ENCODE measurements at regions not wholly inside any gene's neighbourhood (a gene's known extent, or its start where the extent isn't known, plus 50 kb on each side); places are given as distances from the start of the nearest gene placed in this dataset.

DNA sequence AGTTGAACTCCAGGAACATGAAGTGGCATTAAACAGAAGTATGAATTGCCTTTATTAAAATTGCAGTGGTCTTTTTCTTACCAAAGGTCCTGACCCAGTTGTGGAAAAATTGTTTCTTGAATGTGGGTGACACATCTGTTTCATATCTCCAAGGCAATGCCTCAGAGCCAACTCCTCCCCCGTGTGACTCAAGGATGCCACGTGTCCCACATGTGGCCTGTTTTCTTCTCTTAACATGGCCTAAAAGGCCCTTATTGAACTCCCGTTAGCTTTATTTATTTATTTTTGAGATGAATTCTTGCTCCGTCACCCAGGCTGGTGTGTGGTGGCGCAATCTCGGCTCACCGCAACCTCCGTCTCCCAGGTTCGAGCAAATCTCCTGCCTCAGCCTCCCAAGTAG, 128.4 kb upstream of the ESR1 start (continued):
- TF ChIP-seq, protein P1, sequence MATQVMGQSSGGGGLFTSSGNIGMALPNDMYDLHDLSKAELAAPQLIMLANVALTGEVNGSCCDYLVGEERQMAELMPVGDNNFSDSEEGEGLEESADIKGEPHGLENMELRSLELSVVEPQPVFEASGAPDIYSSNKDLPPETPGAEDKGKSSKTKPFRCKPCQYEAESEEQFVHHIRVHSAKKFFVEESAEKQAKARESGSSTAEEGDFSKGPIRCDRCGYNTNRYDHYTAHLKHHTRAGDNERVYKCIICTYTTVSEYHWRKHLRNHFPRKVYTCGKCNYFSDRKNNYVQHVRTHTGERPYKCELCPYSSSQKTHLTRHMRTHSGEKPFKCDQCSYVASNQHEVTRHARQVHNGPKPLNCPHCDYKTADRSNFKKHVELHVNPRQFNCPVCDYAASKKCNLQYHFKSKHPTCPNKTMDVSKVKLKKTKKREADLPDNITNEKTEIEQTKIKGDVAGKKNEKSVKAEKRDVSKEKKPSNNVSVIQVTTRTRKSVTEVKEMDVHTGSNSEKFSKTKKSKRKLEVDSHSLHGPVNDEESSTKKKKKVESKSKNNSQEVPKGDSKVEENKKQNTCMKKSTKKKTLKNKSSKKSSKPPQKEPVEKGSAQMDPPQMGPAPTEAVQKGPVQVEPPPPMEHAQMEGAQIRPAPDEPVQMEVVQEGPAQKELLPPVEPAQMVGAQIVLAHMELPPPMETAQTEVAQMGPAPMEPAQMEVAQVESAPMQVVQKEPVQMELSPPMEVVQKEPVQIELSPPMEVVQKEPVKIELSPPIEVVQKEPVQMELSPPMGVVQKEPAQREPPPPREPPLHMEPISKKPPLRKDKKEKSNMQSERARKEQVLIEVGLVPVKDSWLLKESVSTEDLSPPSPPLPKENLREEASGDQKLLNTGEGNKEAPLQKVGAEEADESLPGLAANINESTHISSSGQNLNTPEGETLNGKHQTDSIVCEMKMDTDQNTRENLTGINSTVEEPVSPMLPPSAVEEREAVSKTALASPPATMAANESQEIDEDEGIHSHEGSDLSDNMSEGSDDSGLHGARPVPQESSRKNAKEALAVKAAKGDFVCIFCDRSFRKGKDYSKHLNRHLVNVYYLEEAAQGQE (IDR thresholded peaks at IDR 0.05; ENCODE audit: low read depth, low read length), result no peak

DNA sequence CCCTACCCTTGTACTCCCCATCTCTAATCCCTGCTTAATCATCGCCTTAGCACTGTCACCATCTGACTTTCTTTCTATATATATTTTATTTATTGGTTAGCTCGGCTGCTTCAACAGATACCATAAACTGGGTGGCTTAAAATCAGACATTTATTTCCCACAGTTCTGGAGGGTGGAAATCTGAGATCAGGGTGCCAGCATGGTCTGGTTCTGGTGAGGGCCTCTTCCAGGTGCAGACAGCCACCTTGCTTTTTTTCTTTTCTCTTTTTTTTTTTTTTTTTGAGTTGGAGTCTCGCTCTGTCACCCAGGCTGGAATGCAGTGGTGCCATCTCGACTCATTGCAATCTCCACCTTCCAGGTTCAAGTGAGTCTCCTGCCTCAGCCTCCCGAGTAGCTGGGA, 127.5 kb upstream of the ESR1 start:
- no peaks in the 10 kb centered on the region for H3K9me3 ChIP-seq
- no peaks in the 10 kb centered on the region for H3K79me2 ChIP-seq (ENCODE audit: insufficient read depth)
- H3K36me3 ChIP-seq (replicated peaks in 1 of 2; ENCODE audit: control insufficient read depth in 1 of 2, insufficient read depth in 2 of 2, low read length in 1 of 2), result no peaks in the 10 kb centered on the region
- no peak for DNase-seq
- H3K4me2 ChIP-seq, result no peak overlapping the region
- ChIA-PET CTCF (no interaction called here), POLR2A (no interaction called here)
- H3K9me2 ChIP-seq, result no peaks in the 10 kb centered on the region
- no peak overlapping the region for H3K27ac ChIP-seq (ENCODE audit: low read depth in 2 of 2, low read length in 1 of 2)
- TF ChIP-seq MXI1 (IDR thresholded peaks at IDR 0.05; ENCODE audit: low read depth, low read length) (no peak), FOXM1 (IDR thresholded peaks at IDR 0.05; ENCODE audit: low read depth) (no peak), TAF1 (IDR thresholded peaks at IDR 0.05; ENCODE audit: borderline replicate concordance, low read depth, low read length) (no peak), RXRA (IDR thresholded peaks at IDR 0.05; ENCODE audit: borderline replicate concordance, low read depth) (no peak)
- TF ChIP-seq, protein P2, sequence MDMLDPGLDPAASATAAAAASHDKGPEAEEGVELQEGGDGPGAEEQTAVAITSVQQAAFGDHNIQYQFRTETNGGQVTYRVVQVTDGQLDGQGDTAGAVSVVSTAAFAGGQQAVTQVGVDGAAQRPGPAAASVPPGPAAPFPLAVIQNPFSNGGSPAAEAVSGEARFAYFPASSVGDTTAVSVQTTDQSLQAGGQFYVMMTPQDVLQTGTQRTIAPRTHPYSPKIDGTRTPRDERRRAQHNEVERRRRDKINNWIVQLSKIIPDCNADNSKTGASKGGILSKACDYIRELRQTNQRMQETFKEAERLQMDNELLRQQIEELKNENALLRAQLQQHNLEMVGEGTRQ (IDR thresholded peaks at IDR 0.05; ENCODE audit: borderline replicate concordance, low read depth, low read length), result no peak
- TF ChIP-seq, protein P3, sequence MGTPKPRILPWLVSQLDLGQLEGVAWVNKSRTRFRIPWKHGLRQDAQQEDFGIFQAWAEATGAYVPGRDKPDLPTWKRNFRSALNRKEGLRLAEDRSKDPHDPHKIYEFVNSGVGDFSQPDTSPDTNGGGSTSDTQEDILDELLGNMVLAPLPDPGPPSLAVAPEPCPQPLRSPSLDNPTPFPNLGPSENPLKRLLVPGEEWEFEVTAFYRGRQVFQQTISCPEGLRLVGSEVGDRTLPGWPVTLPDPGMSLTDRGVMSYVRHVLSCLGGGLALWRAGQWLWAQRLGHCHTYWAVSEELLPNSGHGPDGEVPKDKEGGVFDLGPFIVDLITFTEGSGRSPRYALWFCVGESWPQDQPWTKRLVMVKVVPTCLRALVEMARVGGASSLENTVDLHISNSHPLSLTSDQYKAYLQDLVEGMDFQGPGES (IDR thresholded peaks at IDR 0.05; ENCODE audit: low read depth, low read length), result no peak
- H3K4me1 ChIP-seq (ENCODE audit: control insufficient read depth in 1 of 2, insufficient read depth in 2 of 2, low read depth in 1 of 2, low read length in 1 of 2), result no peaks in the 10 kb centered on the region
- no peak overlapping the region for H3K9ac ChIP-seq
- H3K27me3 ChIP-seq (ENCODE audit: insufficient read depth), result no peaks in the 10 kb centered on the region; the same call in 1 of the 2 replicates
- 41% methylated on average over 5 of the region's 5 CpGs for WGBS (ENCODE audit: low lambda C conversion rate)
- H2AFZ ChIP-seq (ENCODE audit: low read depth), result no peak overlapping the region
- H3K4me3 ChIP-seq (ENCODE audit: low read depth in 2 of 2, low read length in 1 of 2), result no peak overlapping the region
- no peaks in the 10 kb centered on the region for H3F3A ChIP-seq (replicated peaks; ENCODE audit: insufficient read depth)
- H4K20me1 ChIP-seq (ENCODE audit: insufficient read depth), result no peaks in the 10 kb centered on the region

DNA sequence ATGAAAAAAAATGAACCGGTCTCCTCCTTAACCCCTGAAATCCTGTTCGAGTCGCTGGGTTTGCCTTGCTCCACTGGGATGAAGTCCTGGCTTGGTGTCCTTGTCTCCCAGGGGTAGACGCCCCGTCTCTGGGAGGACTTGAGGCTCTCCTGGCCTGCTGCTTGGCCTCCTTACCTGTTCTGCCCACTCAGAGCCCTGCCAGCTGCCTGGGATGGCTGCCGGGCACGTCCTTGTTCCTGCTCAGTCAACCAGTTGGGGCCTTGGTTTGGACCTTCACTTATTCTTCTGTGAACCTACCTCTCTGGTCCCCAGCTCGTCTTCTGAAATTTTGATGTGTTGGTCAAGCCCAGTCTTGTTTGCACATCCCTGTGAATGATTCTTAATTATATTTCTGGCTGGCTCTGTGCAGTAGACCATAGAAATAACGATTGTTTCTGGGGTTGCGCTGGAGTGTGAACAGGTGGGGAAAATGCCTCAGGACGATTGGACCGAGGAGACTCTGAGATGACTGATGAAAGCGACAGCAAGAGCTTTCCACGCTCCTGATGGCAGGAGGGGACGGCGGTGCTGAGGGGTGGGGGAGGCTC, 126.5 kb upstream of the ESR1 start:
- H3K9ac ChIP-seq, result no peak overlapping the region
- H3K36me3 ChIP-seq (replicated peaks in 1 of 2; ENCODE audit: control insufficient read depth in 1 of 2, insufficient read depth in 2 of 2, low read length in 1 of 2), result no peaks in the 10 kb centered on the region
- ChIA-PET CTCF (no interaction called here), POLR2A (no interaction called here)
- DNase-seq, result no peak
- WGBS (ENCODE audit: low lambda C conversion rate), result 55% methylated on average over 13 of the region's 16 CpGs
- H3F3A ChIP-seq (replicated peaks; ENCODE audit: insufficient read depth), result no peaks in the 10 kb centered on the region
- no peak overlapping the region for H3K4me3 ChIP-seq (ENCODE audit: low read depth in 2 of 2, low read length in 1 of 2)
- no peak overlapping the region for H3K4me2 ChIP-seq
- H4K20me1 ChIP-seq (ENCODE audit: insufficient read depth), result no peaks in the 10 kb centered on the region
- no peak overlapping the region for H3K27ac ChIP-seq (ENCODE audit: low read depth in 2 of 2, low read length in 1 of 2)
- no peaks in the 10 kb centered on the region for H3K9me2 ChIP-seq
- TF ChIP-seq POLR2AphosphoS5 (IDR thresholded peaks at IDR 0.05; ENCODE audit: low read depth, low read length) (no peak), TEAD4 (IDR thresholded peaks at IDR 0.05; ENCODE audit: borderline replicate concordance, insufficient read depth) (no peak), TAF1 (IDR thresholded peaks at IDR 0.05; ENCODE audit: borderline replicate concordance, low read depth, low read length) (no peak), JUND (IDR thresholded peaks at IDR 0.05) (no peak), GATA2 (CRISPR knock-in tag; IDR thresholded peaks at IDR 0.05) (no peak), EP300 (IDR thresholded peaks at IDR 0.05; ENCODE audit: borderline replicate concordance in 1 of 2, low read depth in 1 of 2, low read length in 1 of 2) (no peak), YY1 (IDR thresholded peaks at IDR 0.05; ENCODE audit: low read depth) (no peak)
- TF ChIP-seq, protein P4, sequence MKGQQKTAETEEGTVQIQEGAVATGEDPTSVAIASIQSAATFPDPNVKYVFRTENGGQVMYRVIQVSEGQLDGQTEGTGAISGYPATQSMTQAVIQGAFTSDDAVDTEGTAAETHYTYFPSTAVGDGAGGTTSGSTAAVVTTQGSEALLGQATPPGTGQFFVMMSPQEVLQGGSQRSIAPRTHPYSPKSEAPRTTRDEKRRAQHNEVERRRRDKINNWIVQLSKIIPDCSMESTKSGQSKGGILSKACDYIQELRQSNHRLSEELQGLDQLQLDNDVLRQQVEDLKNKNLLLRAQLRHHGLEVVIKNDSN (IDR thresholded peaks at IDR 0.05; ENCODE audit: borderline replicate concordance, low read depth), result no peak
- TF ChIP-seq, protein P5, sequence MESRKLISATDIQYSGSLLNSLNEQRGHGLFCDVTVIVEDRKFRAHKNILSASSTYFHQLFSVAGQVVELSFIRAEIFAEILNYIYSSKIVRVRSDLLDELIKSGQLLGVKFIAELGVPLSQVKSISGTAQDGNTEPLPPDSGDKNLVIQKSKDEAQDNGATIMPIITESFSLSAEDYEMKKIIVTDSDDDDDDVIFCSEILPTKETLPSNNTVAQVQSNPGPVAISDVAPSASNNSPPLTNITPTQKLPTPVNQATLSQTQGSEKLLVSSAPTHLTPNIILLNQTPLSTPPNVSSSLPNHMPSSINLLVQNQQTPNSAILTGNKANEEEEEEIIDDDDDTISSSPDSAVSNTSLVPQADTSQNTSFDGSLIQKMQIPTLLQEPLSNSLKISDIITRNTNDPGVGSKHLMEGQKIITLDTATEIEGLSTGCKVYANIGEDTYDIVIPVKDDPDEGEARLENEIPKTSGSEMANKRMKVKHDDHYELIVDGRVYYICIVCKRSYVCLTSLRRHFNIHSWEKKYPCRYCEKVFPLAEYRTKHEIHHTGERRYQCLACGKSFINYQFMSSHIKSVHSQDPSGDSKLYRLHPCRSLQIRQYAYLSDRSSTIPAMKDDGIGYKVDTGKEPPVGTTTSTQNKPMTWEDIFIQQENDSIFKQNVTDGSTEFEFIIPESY (IDR thresholded peaks at IDR 0.05; ENCODE audit: borderline replicate concordance, low read depth), result no peak
- no peaks in the 10 kb centered on the region; the same call in 1 of the 2 replicates for H3K27me3 ChIP-seq (ENCODE audit: insufficient read depth)
- no peak overlapping the region for H2AFZ ChIP-seq (ENCODE audit: low read depth)
- H3K79me2 ChIP-seq (ENCODE audit: insufficient read depth), result no peaks in the 10 kb centered on the region
- no peaks in the 10 kb centered on the region for H3K4me1 ChIP-seq (ENCODE audit: control insufficient read depth in 1 of 2, insufficient read depth in 2 of 2, low read depth in 1 of 2, low read length in 1 of 2)
- H3K9me3 ChIP-seq, result no peaks in the 10 kb centered on the region
